ENCODE measurements at regions not wholly inside any gene's neighbourhood (a gene's known extent, or its start where the extent isn't known, plus 50 kb on each side); places are given as distances from the start of the nearest gene placed in this dataset.

DNA sequence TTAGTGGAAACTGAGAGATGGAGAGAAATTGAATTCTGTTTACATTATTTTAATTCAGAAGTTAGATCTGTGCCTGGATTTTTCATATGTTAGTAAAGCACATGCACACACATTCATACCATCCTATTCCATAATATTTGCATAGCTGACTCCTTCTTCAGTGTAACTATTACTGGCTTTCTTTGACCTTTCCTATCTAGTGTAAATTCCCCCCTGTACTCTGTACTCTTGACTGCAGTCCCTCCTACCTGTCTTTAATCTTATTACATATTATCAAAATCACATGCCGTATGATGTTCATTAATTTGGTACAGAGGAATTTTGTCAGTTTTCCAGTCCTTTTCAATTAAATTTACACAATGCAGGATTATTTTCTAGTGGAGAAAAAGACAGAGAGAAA is 417.0 kb upstream of the SOX5 start:
- H4K20me1 ChIP-seq (ENCODE audit: insufficient read depth, poor library complexity, severe bottlenecking): no peaks in the 10 kb centered on the region
- TF ChIP-seq EZH2 (IDR thresholded peaks at IDR 0.05; ENCODE audit: borderline replicate concordance) (no peak), EZH2phosphoT487 (IDR thresholded peaks at IDR 0.05; ENCODE audit: low read depth, severe bottlenecking, unreplicated experiment) (no peak)
- TF ChIP-seq, protein P1, sequence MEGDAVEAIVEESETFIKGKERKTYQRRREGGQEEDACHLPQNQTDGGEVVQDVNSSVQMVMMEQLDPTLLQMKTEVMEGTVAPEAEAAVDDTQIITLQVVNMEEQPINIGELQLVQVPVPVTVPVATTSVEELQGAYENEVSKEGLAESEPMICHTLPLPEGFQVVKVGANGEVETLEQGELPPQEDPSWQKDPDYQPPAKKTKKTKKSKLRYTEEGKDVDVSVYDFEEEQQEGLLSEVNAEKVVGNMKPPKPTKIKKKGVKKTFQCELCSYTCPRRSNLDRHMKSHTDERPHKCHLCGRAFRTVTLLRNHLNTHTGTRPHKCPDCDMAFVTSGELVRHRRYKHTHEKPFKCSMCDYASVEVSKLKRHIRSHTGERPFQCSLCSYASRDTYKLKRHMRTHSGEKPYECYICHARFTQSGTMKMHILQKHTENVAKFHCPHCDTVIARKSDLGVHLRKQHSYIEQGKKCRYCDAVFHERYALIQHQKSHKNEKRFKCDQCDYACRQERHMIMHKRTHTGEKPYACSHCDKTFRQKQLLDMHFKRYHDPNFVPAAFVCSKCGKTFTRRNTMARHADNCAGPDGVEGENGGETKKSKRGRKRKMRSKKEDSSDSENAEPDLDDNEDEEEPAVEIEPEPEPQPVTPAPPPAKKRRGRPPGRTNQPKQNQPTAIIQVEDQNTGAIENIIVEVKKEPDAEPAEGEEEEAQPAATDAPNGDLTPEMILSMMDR (IDR thresholded peaks at IDR 0.05; ENCODE audit: poor library complexity): no peak
- WGBS (ENCODE audit: low lambda C conversion rate, missing lambda C conversion rate): 70% methylated on average over 1 of the region's 1 CpG
- H3K36me3 ChIP-seq (replicated peaks; ENCODE audit: insufficient read depth, low read depth): no peaks in the 10 kb centered on the region
- no peak overlapping the region for H3K27ac ChIP-seq
- H3K9me3 ChIP-seq (ENCODE audit: low read depth): no peaks in the 10 kb centered on the region
- no peak for DNase-seq (ENCODE audit: low spot score)
- H3K9me2 ChIP-seq (replicated peaks; ENCODE audit: insufficient read depth): no peaks in the 10 kb centered on the region
- no peaks in the 10 kb centered on the region for H3K27me3 ChIP-seq
- H3K79me2 ChIP-seq: no peaks in the 10 kb centered on the region
- H2AFZ ChIP-seq: no peak overlapping the region
- no peak overlapping the region for H3K4me2 ChIP-seq
- peaks cover 4% of the 10 kb centered on the region for H3K4me1 ChIP-seq (ENCODE audit: insufficient read depth)
- no peak overlapping the region for H3K4me3 ChIP-seq

DNA sequence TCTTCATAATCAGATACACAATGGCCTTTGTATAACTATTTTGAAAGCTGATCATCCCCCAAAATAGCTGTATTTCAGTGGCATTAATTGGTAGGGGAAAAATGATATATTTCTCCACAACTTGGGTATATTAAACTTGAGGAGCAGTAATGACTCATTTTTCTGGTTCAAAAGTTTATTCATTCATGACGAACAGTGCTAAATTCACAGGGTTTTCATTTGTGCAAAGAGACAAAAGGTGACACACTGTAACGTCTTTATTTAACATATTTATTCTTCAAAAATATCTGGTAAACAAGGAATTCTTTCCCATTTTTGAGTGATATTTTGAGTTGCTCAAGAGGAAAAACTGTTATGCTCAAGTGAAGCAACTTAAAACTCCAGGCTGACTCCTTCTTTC is 415.5 kb upstream of the SOX5 start:
- H3K9me2 ChIP-seq (replicated peaks; ENCODE audit: insufficient read depth): no peaks in the 10 kb centered on the region
- WGBS (ENCODE audit: low lambda C conversion rate, missing lambda C conversion rate): 83% methylated on average over 2 of the region's 2 CpGs

DNA sequence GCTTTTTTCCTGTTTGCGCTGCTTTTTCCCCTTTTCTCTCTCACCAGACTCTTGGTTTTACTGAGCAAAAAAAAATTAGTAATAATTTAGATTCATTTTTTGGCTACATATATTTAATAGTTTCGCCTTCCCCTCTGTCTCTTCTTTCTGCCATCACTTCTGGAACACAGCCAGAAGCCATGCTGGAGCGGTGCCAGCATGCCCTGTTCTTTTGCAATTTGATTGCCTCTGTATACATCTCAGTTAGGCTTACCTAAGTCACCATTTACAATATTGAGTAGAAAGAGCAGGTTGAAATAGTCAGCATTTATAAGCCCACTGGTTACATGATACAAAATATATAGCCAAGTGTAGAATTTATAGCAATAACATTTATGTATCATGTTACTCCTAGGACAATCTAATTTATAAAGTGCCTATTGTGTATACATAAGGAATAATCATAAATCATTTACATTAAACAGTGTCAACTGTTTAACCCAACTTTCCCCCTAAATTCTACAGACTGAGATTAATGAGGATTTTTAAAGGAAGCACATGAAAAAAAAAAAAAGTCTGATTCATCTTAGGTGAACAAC is 413.8 kb upstream of the SOX5 start:
- DNase-seq (ENCODE audit: low spot score): no peak
- H3K36me3 ChIP-seq (replicated peaks; ENCODE audit: insufficient read depth, low read depth): no peaks in the 10 kb centered on the region
- H3K9me2 ChIP-seq (replicated peaks; ENCODE audit: insufficient read depth): no peaks in the 10 kb centered on the region
- no peak overlapping the region for H2AFZ ChIP-seq
- H3K4me3 ChIP-seq: no peak overlapping the region
- H3K9me3 ChIP-seq (ENCODE audit: low read depth): no peaks in the 10 kb centered on the region
- no peaks in the 10 kb centered on the region for H4K20me1 ChIP-seq (ENCODE audit: insufficient read depth, poor library complexity, severe bottlenecking)
- H3K4me2 ChIP-seq: no peak overlapping the region
- H3K27me3 ChIP-seq: no peaks in the 10 kb centered on the region
- no peak overlapping the region for H3K27ac ChIP-seq
- 81% methylated on average over 3 of the region's 3 CpGs for WGBS (ENCODE audit: low lambda C conversion rate, missing lambda C conversion rate)
- H3K4me1 ChIP-seq (ENCODE audit: insufficient read depth): peaks cover 4% of the 10 kb centered on the region
- H3K79me2 ChIP-seq: no peaks in the 10 kb centered on the region
- TF ChIP-seq, protein P1 (IDR thresholded peaks at IDR 0.05; ENCODE audit: poor library complexity): no peak
- TF ChIP-seq EZH2phosphoT487 (IDR thresholded peaks at IDR 0.05; ENCODE audit: low read depth, severe bottlenecking, unreplicated experiment) (no peak), EZH2 (IDR thresholded peaks at IDR 0.05; ENCODE audit: borderline replicate concordance) (no peak)

More for the DNA sequence above, 415.5 kb upstream of the SOX5 start:
- Histone ChIP-seq H3K36me3 (replicated peaks; ENCODE audit: insufficient read depth, low read depth) (no peaks in the 10 kb centered on the region), H3K27me3 (no peaks in the 10 kb centered on the region), H3K27ac (no peak overlapping the region), H3K9me3 (ENCODE audit: low read depth) (no peaks in the 10 kb centered on the region), H3K79me2 (no peaks in the 10 kb centered on the region), H4K20me1 (ENCODE audit: insufficient read depth, poor library complexity, severe bottlenecking) (no peaks in the 10 kb centered on the region), H3K4me1 (ENCODE audit: insufficient read depth) (peaks cover 4% of the 10 kb centered on the region), H2AFZ (no peak overlapping the region), H3K4me3 (no peak overlapping the region), H3K4me2 (no peak overlapping the region)
- DNase-seq (ENCODE audit: low spot score): no peak
- TF ChIP-seq EZH2 (IDR thresholded peaks at IDR 0.05; ENCODE audit: borderline replicate concordance) (no peak), EZH2phosphoT487 (IDR thresholded peaks at IDR 0.05; ENCODE audit: low read depth, severe bottlenecking, unreplicated experiment) (no peak)
- TF ChIP-seq, protein P1 (IDR thresholded peaks at IDR 0.05; ENCODE audit: poor library complexity): no peak
